NCI-H2029 (cell line): ENCODE measurements at regions not wholly inside any gene's neighbourhood (a gene's known extent, or its start where the extent isn't known, plus 50 kb on each side); places are given as distances from the start of the nearest gene placed in this dataset.
A peak's percentile ranks its signal among the peaks of the same experiment; 100 is the strongest.

ENCODE experiments used
- DNase-seq: peaks from one replicate; lab custom pipeline; 2025; lab: John Stamatoyannopoulos, UW

GRCh38 chr4:116872308-116872707 lies 213.1 kb downstream of the TRAM1L1 start:
- no peak for DNase-seq

GRCh38 chr4:116870686-116871085 lies 214.7 kb downstream of the TRAM1L1 start:
- no peak for DNase-seq

GRCh38 chr4:116866106-116866505 lies 219.3 kb downstream of the TRAM1L1 start:
- no peak for DNase-seq

- DNase-seq: no peak
Measured at GRCh38 chr4:116862592-116862991, 222.8 kb downstream of the TRAM1L1 start.

- no peak for DNase-seq
Measured at GRCh38 chr4:116860891-116861290, 224.5 kb downstream of the TRAM1L1 start.

- no peak for DNase-seq
Measured at GRCh38 chr4:116849620-116850019, 235.8 kb downstream of the TRAM1L1 start.

DNA sequence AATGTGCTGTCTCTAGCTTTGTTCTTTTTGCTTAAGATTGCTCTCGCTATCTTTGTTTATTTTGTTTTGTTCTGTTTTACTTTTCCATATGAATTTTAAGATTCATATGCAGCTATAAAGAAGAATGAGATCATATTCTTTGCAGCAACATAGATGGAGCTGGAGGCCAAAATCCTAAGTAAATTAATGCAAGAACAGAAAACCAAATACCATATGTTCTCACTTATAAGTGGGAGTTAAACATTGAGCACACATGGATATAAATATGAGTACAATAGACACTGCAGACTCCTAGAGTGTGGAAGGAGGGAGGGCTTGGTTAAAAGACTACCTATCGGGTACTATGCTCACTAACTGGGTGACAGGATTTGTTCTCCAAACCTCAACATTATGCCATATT lies 237.8 kb downstream of the TRAM1L1 start:
- no peak for DNase-seq

- no peak for DNase-seq
Measured at GRCh38 chr4:116839826-116840225, 245.6 kb downstream of the TRAM1L1 start.

DNA sequence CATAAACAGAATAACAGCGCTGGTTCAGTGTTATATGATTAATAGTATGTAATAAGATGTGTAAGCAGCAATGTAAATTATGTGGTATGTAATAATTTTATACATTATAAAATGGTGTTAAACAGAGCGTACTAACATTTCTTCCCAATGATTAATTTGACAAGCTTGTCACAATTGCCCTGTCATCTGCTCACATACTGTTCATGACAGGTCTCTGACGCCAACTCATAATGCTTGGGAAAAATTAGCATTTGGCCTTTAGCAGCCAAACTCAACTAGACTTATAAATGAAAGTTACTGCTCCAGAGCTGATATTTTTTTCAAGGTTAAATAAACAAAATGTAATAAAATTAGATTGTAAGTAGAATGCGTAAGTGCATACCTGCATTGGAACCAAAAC lies 246.8 kb downstream of the TRAM1L1 start:
- DNase-seq: no peak

- DNase-seq: no peak
Measured at GRCh38 chr4:116829187-116829586, 256.2 kb downstream of the TRAM1L1 start.

GRCh38 chr4:116824172-116824571 lies 261.2 kb downstream of the TRAM1L1 start:
- DNase-seq: no peak

- no peak for DNase-seq
Measured at GRCh38 chr4:116811730-116812129, 273.6 kb downstream of the TRAM1L1 start.

- no peak for DNase-seq
Measured at GRCh38 chr4:116796022-116796421, 289.4 kb downstream of the TRAM1L1 start.

DNA sequence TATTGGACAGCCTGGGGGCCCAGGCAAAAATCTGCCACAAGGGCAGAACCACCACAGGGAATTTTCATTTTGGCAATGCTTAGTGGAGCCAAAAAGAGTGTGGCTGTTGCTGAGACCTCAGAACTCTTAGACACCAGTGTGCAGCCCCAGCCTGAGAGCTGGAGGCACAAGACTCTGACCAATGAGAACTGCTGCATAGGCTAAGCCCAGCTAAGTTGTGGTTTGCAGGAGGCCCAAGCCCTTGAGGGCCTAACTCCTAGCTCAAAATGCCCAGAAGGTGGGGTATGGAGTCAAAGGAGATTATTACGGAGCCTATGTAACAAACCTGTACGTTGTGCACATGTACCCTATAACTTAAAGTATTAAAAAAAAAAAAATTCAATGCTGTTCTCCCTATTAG lies 296.7 kb downstream of the TRAM1L1 start:
- no peak for DNase-seq

GRCh38 chr4:116755051-116755450 lies 330.3 kb downstream of the TRAM1L1 start:
- DNase-seq: no peak

GRCh38 chr4:116752027-116752426 lies 333.3 kb downstream of the TRAM1L1 start:
- DNase-seq: no peak

DNA sequence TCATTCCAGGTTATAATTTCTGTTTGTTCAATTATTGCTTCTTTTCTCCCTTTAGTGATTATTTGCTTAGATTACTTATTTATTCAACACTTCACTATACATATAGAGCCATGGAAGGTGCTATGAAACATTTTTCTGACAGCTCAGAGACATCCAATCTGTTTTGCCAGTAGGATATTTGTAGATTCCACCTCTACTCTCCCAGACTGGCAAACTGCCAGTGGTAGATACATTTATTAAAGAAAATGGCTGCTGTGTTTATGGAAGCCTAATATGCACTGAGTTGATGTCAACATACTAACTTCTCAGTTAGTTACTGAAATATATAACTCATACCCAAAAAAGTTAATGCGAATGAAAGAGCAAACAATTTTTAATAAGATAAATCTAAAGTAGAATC lies 348.6 kb downstream of the TRAM1L1 start:
- DNase-seq: no peak

GRCh38 chr4:116734178-116734577 lies 351.2 kb downstream of the TRAM1L1 start:
- DNase-seq: no peak

DNA sequence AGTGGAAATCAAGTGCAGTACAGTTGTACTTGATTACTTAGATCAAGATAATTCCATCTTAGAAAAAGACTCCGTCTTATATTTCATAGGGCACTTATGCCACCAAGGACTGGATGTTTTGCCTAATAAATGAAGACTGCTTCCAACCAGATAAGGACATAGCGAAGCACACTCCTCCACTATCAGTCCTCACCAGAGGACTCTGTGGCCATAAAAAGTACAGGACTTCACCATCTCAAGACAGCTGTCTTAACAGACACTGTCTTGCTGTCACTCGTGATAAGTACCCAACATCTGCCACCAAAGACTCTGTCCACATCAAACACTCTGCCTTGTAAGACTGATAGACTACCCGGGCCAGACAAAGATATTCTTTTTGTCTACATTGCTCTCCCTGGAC lies 352.0 kb downstream of the TRAM1L1 start:
- DNase-seq: no peak

DNA sequence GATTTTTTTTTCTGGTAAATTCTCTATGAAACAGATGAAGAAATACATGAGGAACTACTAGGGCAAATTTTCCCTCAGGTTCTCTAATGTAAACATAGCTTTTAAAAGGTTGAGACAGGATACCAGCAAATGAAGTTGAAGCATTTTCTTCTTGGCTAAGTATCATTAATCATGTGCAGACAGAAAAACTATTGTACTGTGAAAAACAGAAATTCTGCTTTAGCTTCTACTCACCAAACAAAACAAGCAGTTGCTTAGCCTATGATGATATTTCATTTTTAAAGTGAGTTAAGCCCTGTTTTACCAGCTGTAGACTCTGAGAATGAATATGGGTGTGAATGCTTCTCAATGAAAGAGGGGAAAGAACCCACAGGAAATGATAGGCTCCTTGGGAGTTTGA lies 358.9 kb downstream of the TRAM1L1 start:
- no peak for DNase-seq

GRCh38 chr4:116724249-116724648 lies 361.1 kb downstream of the TRAM1L1 start:
- no peak for DNase-seq

DNA sequence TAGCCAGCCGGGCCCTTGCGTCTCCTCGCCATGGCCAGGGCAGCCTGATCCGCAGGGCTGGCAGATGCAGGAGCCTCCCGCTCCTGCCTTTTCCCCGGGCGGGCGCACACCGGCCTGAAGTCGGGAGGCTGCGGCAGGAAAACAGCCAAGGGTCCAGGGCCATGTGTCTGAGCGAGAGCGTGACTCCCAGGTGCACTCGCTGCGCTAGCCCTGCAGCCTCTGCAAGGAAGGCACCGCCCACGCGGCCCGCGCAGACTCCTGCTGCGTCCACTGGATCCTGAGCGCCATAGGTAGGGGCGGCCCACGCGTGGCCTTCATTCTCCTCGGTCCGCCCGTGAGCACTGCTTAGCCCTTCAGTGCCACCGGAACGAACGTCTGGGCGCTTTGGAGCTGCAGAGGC lies 379.9 kb downstream of the TRAM1L1 start:
- DNase-seq: peak; percentile 11

- DNase-seq: no peak
Measured at GRCh38 chr4:116702949-116703348, 382.4 kb downstream of the TRAM1L1 start.

GRCh38 chr4:116688536-116688935 lies 396.8 kb downstream of the TRAM1L1 start:
- no peak for DNase-seq

DNA sequence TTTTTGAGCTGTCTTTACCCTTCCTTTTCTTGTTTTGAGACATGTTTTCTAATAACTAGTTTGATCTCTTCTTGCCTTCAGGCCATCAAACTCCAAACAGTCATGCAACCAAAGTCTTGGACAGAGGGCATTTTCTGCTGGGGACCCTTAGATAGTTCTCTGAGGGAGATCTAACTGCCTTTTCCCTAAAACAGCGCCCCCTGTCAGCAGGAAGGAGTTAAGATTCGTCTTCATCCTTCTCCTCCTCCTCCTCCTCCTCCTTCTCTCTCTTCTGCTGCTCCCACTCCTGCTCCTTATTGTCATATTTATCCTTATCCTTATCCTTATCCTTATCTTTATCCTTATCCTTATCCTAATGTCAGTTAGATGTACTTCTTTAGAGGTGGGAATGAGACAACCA lies 417.2 kb downstream of the TRAM1L1 start:
- no peak for DNase-seq
